ENCODE measurements at regions not wholly inside any gene's neighbourhood (a gene's known extent, or its start where the extent isn't known, plus 50 kb on each side); places are given as distances from the start of the nearest gene placed in this dataset.

DNA sequence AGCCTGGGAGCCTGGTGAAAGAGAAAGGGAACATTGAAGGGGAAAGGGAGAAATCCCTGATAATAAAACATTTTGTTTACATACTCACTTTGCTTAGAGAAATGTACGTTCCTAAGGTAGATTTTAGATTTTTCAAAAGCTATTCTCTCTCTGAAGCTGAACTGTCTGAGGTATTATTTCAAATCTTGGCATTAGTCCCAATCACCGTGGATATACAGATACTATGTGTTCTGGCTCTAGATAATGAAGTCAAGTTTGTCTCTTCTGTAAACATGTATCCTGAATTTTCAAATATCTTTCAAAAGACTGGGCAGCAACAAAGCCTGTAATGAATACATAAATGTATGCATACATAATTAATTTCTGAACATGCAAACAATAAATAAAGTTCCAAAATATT, 1104.2 kb upstream of the FAM98A start:
- TF ChIP-seq, protein P1, sequence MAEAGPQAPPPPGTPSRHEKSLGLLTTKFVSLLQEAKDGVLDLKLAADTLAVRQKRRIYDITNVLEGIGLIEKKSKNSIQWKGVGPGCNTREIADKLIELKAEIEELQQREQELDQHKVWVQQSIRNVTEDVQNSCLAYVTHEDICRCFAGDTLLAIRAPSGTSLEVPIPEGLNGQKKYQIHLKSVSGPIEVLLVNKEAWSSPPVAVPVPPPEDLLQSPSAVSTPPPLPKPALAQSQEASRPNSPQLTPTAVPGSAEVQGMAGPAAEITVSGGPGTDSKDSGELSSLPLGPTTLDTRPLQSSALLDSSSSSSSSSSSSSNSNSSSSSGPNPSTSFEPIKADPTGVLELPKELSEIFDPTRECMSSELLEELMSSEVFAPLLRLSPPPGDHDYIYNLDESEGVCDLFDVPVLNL (IDR thresholded peaks at IDR 0.05; ENCODE audit: low read depth, low read length) = no peak
- no peak for TF ChIP-seq EZH2 (IDR thresholded peaks at IDR 0.05; ENCODE audit: borderline replicate concordance, control insufficient read depth, low read depth, low read length)
- TF ChIP-seq E4F1 (IDR thresholded peaks at IDR 0.05; ENCODE audit: borderline replicate concordance, partially characterized antibody) = no peak
- TF ChIP-seq CBX3 (IDR thresholded peaks at IDR 0.05; ENCODE audit: borderline replicate concordance, low read depth) = no peak
- no peak for TF ChIP-seq CTCF (IDR thresholded peaks at IDR 0.05 in 2 of 3, conservative IDR thresholded peaks at IDR 0.05 in 1 of 3; ENCODE audit: control insufficient read depth in 2 of 3, extremely low read depth in 1 of 3, insufficient read depth in 1 of 3, low read depth in 3 of 3, low read length in 3 of 3)
- TF ChIP-seq ZBTB33 (IDR thresholded peaks at IDR 0.05) = no peak
- TF ChIP-seq POLR2AphosphoS5 (IDR thresholded peaks at IDR 0.05; ENCODE audit: low read length) = no peak
- no peak for TF ChIP-seq POLR2A (IDR thresholded peaks at IDR 0.05; ENCODE audit: low read depth, low read length)
- no peak for TF ChIP-seq BRCA1 (IDR thresholded peaks at IDR 0.05; ENCODE audit: low read depth, low read length)
- TF ChIP-seq TCF12 (IDR thresholded peaks at IDR 0.05; ENCODE audit: low read depth, low read length) = no peak
- no peak for TF ChIP-seq EGR1 (IDR thresholded peaks at IDR 0.05; ENCODE audit: borderline replicate concordance in 1 of 2, low read depth in 2 of 2, low read length in 2 of 2)
- no peak for TF ChIP-seq ATF3 (IDR thresholded peaks at IDR 0.05; ENCODE audit: borderline replicate concordance, extremely low read depth, low read depth, low read length)

Measured in GM12878 (cell line).